ENCODE measurements at regions not wholly inside any gene's neighbourhood (a gene's known extent, or its start where the extent isn't known, plus 50 kb on each side); places are given as distances from the start of the nearest gene placed in this dataset.
A peak's percentile ranks its signal among the peaks of the same experiment; 100 is the strongest.

DNA sequence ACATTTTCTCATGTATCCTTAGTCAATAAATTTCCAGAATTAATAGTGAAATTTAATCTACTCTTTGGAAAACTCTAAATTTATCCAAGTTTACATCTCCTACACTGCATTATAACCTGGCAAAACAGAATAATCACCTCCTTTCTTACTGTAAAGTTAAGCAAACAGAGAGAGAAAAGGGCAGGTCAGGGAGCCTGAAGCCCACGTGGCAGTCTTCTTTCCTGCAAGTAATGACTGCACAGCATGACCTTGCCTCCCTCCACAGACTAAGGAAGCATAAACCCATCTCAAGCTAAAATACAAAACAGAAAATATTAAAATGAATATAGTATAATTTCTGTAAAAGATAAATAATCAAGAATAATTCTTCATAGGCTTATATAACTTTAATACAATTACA lies 1153.0 kb downstream of the C4orf33 start:
- TF ChIP-seq, protein P1, sequence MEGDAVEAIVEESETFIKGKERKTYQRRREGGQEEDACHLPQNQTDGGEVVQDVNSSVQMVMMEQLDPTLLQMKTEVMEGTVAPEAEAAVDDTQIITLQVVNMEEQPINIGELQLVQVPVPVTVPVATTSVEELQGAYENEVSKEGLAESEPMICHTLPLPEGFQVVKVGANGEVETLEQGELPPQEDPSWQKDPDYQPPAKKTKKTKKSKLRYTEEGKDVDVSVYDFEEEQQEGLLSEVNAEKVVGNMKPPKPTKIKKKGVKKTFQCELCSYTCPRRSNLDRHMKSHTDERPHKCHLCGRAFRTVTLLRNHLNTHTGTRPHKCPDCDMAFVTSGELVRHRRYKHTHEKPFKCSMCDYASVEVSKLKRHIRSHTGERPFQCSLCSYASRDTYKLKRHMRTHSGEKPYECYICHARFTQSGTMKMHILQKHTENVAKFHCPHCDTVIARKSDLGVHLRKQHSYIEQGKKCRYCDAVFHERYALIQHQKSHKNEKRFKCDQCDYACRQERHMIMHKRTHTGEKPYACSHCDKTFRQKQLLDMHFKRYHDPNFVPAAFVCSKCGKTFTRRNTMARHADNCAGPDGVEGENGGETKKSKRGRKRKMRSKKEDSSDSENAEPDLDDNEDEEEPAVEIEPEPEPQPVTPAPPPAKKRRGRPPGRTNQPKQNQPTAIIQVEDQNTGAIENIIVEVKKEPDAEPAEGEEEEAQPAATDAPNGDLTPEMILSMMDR (IDR thresholded peaks at IDR 0.05): no peak
- Histone ChIP-seq H3K4me3 (no peak overlapping the region), H3K36me3 (no peaks in the 10 kb centered on the region), H3K27ac (no peak overlapping the region), H3K4me1 (no peaks in the 10 kb centered on the region), H3K9me3 (no peaks in the 10 kb centered on the region), H3K27me3 (peaks cover 0 to 3% (median 0%) of the 10 kb centered on the region in 4 donors)
- ATAC-seq (no peak), DNase-seq (no peak), FAIRE-seq (no peak)
- intact Hi-C loops (cut with DNase I): no loop called here
- WGBS, 2 donors: 30 to 31% methylated on average over 1 of the region's 1 CpG

DNA sequence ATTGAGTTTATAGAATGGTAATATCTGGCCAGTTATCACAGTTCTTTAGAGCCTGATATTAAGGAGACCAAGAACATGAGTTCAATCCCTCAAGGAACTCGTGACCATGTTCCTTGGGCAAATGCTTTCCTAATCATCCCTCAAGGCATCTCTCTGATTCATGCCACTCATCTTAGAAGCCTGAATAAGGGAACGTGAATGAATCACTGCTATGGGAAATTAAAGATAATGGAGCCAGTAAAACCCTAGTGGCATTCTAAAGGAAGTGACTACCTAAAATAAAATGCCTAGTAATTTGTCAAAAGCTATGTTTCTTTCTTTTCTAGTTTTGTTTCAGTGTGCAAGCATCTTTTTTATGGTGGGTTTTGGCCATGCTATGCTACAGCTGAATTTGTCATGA lies 1161.3 kb downstream of the C4orf33 start:
- 57 to 58% methylated on average over 2 of the region's 2 CpGs for WGBS, 2 donors
- H3K9me3 ChIP-seq: no peaks in the 10 kb centered on the region
- no peaks in the 10 kb centered on the region for H3K27me3 ChIP-seq
- no peak for ATAC-seq
- H3K36me3 ChIP-seq: no peaks in the 10 kb centered on the region
- H3K4me1 ChIP-seq: no peaks in the 10 kb centered on the region
- intact Hi-C loops (cut with DNase I): no loop called here
- TF ChIP-seq, protein P1 (IDR thresholded peaks at IDR 0.05): no peak
- no peak for FAIRE-seq
- DNase-seq: no peak
- no peak overlapping the region for H3K27ac ChIP-seq
- H3K4me3 ChIP-seq: no peak overlapping the region

DNA sequence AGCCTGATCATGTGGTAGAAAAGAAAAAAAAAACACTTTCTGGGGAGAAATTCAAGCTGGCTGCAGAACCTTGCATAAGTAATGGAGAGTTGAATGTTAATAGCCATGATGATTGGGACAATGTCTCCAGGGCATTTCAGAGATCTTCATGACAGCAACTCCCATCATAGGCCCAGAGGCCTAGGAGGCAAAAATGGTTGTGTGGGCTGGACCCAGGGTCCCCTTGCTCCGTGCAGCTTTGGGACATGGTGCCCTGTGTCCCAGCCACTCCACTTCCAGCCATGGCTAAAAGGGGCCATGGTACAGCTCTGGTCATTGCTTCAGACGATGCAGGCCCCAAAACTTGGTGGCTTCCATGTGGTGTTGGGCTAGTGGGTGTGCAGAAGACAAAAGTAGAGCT lies 1170.9 kb downstream of the C4orf33 start:
- 50 to 61% methylated on average over 2 of the region's 2 CpGs for WGBS, 2 donors
- intact Hi-C loops (cut with DNase I): no loop called here
- DNase-seq: peak in 1 of 6 donors; percentile 21
- no peak overlapping the region for H3K27ac ChIP-seq
- no peaks in the 10 kb centered on the region for H3K36me3 ChIP-seq
- no peak overlapping the region for H3K4me3 ChIP-seq
- no peak for ATAC-seq
- no peaks in the 10 kb centered on the region for H3K27me3 ChIP-seq
- no peaks in the 10 kb centered on the region for H3K9me3 ChIP-seq
- TF ChIP-seq, protein P1 (IDR thresholded peaks at IDR 0.05): no peak
- no peaks in the 10 kb centered on the region for H3K4me1 ChIP-seq
- no peak for FAIRE-seq

DNA sequence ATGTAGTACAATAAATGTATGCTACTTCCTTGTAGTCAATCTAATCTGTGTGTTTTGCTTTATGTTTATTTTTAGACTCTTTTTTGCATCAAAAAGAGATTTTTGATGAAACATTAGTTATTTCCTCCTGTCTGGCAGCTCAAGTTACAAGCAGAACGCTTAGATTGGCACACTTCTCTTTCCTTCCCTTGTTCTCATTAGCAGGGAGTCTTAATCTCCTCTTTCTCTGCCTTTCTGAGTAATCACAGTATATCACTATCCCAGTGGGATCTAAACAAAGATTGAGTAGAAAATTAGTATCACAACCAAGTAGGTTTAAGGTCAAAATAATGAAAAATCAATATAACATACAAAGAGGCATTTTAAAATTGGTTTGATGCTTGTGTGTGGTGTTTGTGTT lies 1192.6 kb downstream of the C4orf33 start:
- Histone ChIP-seq H3K36me3 (no peaks in the 10 kb centered on the region), H3K4me3 (no peak overlapping the region), H3K27ac (no peak overlapping the region), H3K4me1 (no peaks in the 10 kb centered on the region), H3K27me3 (no peaks in the 10 kb centered on the region), H3K9me3 (no peaks in the 10 kb centered on the region)
- DNase-seq (no peak), ATAC-seq (no peak), FAIRE-seq (no peak)
- 9 to 30% methylated on average over 1 of the region's 1 CpG for WGBS, 2 donors
- intact Hi-C loops (cut with DNase I): no loop called here
- TF ChIP-seq, protein P1 (IDR thresholded peaks at IDR 0.05): no peak

DNA sequence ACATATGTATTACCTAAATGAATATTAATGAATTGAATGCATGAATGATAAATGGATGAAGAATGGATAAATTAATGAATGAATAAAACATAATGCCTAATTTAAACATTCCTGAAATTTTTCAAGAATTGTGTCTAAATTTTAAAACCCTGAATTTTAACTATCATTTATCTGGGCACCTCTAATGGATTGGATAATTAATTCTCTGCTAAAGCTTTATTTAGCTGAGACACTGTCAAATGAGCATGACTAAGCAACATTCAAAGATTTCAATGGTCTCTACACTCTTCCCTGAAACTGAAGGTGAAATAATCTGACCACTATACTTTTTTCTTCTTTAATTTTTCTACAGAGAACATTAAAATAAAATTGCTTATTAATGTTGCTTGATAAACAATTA lies 1197.7 kb downstream of the C4orf33 start:
- ATAC-seq: no peak
- H3K4me3 ChIP-seq: no peak overlapping the region
- H3K36me3 ChIP-seq: no peaks in the 10 kb centered on the region
- FAIRE-seq: no peak
- H3K4me1 ChIP-seq: no peaks in the 10 kb centered on the region
- no peak for DNase-seq
- no peaks in the 10 kb centered on the region for H3K9me3 ChIP-seq
- no peak overlapping the region for H3K27ac ChIP-seq
- intact Hi-C loops (cut with DNase I): no loop called here
- H3K27me3 ChIP-seq: no peaks in the 10 kb centered on the region
- TF ChIP-seq, protein P1 (IDR thresholded peaks at IDR 0.05): no peak

Measured in pancreas (tissue), 10 donors.